Suprapubic skin (tissue), 4 donors: ENCODE measurements at regions not wholly inside any gene's neighbourhood (a gene's known extent, or its start where the extent isn't known, plus 50 kb on each side); places are given as distances from the start of the nearest gene placed in this dataset.

Source experiments
- DNase-seq, 2 donors: peaks; one replicate each; pipeline ENCODE4 v3.0.0-alpha.2; 2019; ENCODE audit warnings: low spot score in 2 of 2
- H3K27ac ChIP-seq: fragments of 200-600 bp; sonication (generic); one replicate; pipeline ENCODE4 v1.5.1; 2019
- H3K27me3 ChIP-seq: fragments of 200-600 bp; sonication (generic); one replicate; pipeline ENCODE4 v1.5.1; 2019
- H3K36me3 ChIP-seq: fragments of 200-600 bp; sonication (generic); one replicate; pipeline ENCODE4 v1.5.1; 2019
- H3K4me1 ChIP-seq: fragments of 200-600 bp; sonication (generic); one replicate; pipeline ENCODE4 v1.5.1; 2019
- H3K4me3 ChIP-seq: fragments of 200-600 bp; sonication (generic); one replicate; pipeline ENCODE4 v1.5.1; 2019; ENCODE audit warnings: mild to moderate bottlenecking
- H3K9me3 ChIP-seq: fragments of 200-600 bp; sonication (generic); one replicate; pipeline ENCODE4 v1.5.1; 2019
- EP300 ChIP-seq: sonication (generic); formaldehyde crosslinking; IDR thresholded peaks from one replicate; pipeline ENCODE4 v1.6.1; 2017; ENCODE audit warnings: antibody characterized with exemption
- POLR2A ChIP-seq, 2 donors: fragments of 450-650 bp; IDR thresholded peaks; one replicate each; pipeline ENCODE4 v1.6.1; 2017; ENCODE audit warnings: antibody characterized with exemption in 2 of 2, mild to moderate bottlenecking in 2 of 2, moderate library complexity in 2 of 2
- POLR2AphosphoS5 ChIP-seq, 3 donors: sonication (generic); formaldehyde crosslinking; IDR thresholded peaks; one replicate each; pipeline ENCODE4 v1.6.1; 2017; ENCODE audit warnings: antibody characterized with exemption in 3 of 3
- WGBS: methylation state at CpG from one replicate; pipeline ENCODE4 v1.1.5; 2018; 5-methylcytosine and 5-hydroxymethylcytosine counted together
- TF ChIP-seq, protein P1 (sequence below), 2 donors: fragments of 200-600 bp in 1 of 2; fragments of 450-650 bp in 1 of 2; sonication (generic) in 1 of 2; IDR thresholded peaks; one replicate each; pipeline ENCODE4 v1.5.1; 2016 to 2019; ENCODE audit warnings: antibody characterized with exemption in 2 of 2, mild to moderate bottlenecking in 1 of 2, moderate library complexity in 1 of 2

DNA sequence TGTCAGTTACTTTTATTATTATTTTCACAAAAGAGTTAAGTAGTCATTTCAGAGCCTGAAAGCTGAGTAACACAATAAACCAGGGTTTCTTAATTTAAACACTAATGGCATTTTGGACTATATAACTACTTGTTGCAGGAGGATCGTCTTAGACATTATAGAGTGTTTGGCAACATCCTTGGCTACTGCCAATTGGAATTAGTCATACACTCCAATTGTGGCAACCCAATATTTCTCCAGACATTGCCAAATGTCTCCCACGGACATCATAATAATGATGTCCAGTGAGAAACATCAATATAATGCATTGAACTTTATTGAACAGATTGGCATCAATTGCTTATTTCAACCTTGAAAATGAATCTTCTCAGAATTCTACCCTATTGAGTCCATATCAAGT, 441.9 kb upstream of the ADGRL4 start:
- Histone ChIP-seq H3K4me3 (no peak overlapping the region), H3K9me3 (no peaks in the 10 kb centered on the region), H3K36me3 (no peaks in the 10 kb centered on the region), H3K27ac (no peak overlapping the region), H3K4me1 (no peaks in the 10 kb centered on the region), H3K27me3 (no peaks in the 10 kb centered on the region)
- TF ChIP-seq POLR2AphosphoS5 (IDR thresholded peaks at IDR 0.05) (no peak), POLR2A (IDR thresholded peaks at IDR 0.05) (no peak), EP300 (no peak)
- DNase-seq, result no peak
- WGBS, result 71% methylated on average over 2 of the region's 2 CpGs

DNA sequence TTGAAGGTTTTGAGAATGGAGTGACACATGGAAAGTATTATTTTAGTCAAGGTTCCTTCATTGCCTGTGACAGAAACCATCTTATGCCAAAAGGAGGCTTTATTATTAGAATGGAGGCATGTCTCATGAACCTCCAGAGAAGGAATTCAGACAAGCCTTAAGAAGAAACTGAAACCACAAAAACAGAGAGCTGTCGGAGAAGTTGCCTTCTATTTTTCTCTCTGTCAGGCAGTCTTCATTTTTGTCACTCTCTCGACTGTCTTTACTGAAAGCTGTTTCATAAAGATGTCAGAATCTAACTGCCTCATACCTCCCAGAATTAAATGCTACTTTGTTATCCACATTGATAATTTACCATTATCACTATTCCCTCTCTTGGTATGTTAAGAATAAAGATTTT, 434.7 kb upstream of the ADGRL4 start:
- TF ChIP-seq POLR2AphosphoS5 (IDR thresholded peaks at IDR 0.05), result no peak
- TF ChIP-seq POLR2A (IDR thresholded peaks at IDR 0.05), result no peak
- TF ChIP-seq, protein P1, sequence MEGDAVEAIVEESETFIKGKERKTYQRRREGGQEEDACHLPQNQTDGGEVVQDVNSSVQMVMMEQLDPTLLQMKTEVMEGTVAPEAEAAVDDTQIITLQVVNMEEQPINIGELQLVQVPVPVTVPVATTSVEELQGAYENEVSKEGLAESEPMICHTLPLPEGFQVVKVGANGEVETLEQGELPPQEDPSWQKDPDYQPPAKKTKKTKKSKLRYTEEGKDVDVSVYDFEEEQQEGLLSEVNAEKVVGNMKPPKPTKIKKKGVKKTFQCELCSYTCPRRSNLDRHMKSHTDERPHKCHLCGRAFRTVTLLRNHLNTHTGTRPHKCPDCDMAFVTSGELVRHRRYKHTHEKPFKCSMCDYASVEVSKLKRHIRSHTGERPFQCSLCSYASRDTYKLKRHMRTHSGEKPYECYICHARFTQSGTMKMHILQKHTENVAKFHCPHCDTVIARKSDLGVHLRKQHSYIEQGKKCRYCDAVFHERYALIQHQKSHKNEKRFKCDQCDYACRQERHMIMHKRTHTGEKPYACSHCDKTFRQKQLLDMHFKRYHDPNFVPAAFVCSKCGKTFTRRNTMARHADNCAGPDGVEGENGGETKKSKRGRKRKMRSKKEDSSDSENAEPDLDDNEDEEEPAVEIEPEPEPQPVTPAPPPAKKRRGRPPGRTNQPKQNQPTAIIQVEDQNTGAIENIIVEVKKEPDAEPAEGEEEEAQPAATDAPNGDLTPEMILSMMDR (IDR thresholded peaks at IDR 0.05), result no peak
- no peak for TF ChIP-seq EP300
- no peak overlapping the region for H3K27ac ChIP-seq
- WGBS, result 68% methylated on average over 2 of the region's 2 CpGs
- no peak for DNase-seq
- H3K4me3 ChIP-seq, result no peak overlapping the region
- H3K36me3 ChIP-seq, result no peaks in the 10 kb centered on the region
- H3K27me3 ChIP-seq, result no peaks in the 10 kb centered on the region
- H3K4me1 ChIP-seq, result no peaks in the 10 kb centered on the region
- no peaks in the 10 kb centered on the region for H3K9me3 ChIP-seq

DNA sequence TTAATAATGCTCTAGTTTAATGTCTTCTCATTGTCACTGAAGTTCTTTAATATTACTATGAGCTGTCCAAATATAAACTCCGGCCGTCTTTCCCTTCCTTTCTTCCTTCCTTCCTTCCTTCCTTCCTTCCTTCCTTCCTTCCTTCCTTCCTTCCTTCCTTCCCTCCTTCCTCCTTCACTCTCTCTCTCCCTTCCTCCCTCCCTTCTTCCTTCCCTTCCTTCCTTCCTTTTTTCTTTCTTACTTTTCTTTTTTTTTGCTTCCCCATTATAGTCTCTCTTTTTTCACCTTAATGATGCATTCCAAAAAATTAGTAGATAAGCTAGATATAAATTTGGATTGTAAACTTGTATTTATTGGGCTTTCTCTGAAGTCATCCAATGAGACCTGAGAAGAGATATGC, 431.0 kb upstream of the ADGRL4 start:
- no peak overlapping the region for H3K27ac ChIP-seq
- H3K4me1 ChIP-seq, result no peaks in the 10 kb centered on the region
- DNase-seq, result no peak

DNA sequence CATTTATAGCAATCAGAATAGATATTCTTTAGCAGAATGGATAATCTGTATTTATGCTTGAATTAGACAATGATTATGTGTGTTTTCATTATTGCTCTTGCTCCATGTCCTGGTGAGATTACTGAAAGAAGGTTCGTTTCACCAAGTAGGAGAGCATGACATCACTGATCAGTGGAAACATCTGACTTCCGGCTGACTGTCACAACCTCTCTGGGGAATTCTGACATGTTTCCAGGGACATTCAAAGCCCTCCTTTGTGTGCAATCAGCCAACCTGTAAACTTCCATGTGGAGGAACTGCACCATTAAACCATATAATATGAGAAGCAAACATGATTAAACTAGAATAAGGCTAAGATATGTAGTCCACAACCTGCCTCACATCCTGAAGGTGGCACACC, 424.8 kb upstream of the ADGRL4 start:
- H3K27ac ChIP-seq, result no peak overlapping the region
- no peak for DNase-seq
- 51% methylated on average over 2 of the region's 2 CpGs for WGBS
- no peaks in the 10 kb centered on the region for H3K27me3 ChIP-seq
- no peak overlapping the region for H3K4me3 ChIP-seq
- H3K36me3 ChIP-seq, result no peaks in the 10 kb centered on the region
- TF ChIP-seq, protein P1 (IDR thresholded peaks at IDR 0.05), result no peak
- TF ChIP-seq EP300 (no peak), POLR2AphosphoS5 (IDR thresholded peaks at IDR 0.05) (no peak), POLR2A (IDR thresholded peaks at IDR 0.05) (no peak)
- no peaks in the 10 kb centered on the region for H3K4me1 ChIP-seq
- H3K9me3 ChIP-seq, result no peaks in the 10 kb centered on the region

More for the DNA sequence above, 431.0 kb upstream of the ADGRL4 start:
- no peaks in the 10 kb centered on the region for H3K27me3 ChIP-seq
- TF ChIP-seq, protein P1 (IDR thresholded peaks at IDR 0.05), result no peak
- TF ChIP-seq POLR2A (IDR thresholded peaks at IDR 0.05), result no peak
- no peak for TF ChIP-seq EP300
- TF ChIP-seq POLR2AphosphoS5 (IDR thresholded peaks at IDR 0.05), result no peak
- H3K9me3 ChIP-seq, result no peaks in the 10 kb centered on the region
- 74% methylated on average over 2 of the region's 2 CpGs for WGBS
- H3K4me3 ChIP-seq, result no peak overlapping the region
- no peaks in the 10 kb centered on the region for H3K36me3 ChIP-seq

DNA sequence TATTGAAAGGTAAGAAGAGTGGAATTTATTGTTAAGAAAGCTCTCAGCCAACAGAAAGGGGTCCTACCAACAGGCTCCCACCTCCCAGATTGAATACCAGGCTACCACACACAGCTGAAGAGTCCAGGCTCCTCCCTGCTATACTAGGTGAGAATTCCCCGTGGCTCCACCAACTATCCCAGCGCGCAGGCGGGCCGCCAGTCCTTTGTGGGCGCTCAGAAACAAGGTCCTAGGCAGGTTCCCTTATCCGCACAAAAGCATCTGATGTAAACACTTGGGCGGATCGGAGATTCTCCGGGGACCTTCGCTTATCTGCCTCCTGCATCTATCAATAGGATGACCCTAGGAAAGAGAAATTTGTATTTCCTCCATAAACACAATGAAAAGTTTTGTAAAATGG, 423.9 kb upstream of the ADGRL4 start:
- no peak overlapping the region for H3K4me3 ChIP-seq
- H3K27me3 ChIP-seq, result no peaks in the 10 kb centered on the region
- H3K4me1 ChIP-seq, result no peaks in the 10 kb centered on the region
- H3K36me3 ChIP-seq, result no peaks in the 10 kb centered on the region
- DNase-seq, result no peak
- TF ChIP-seq POLR2A (IDR thresholded peaks at IDR 0.05), result no peak
- TF ChIP-seq POLR2AphosphoS5 (IDR thresholded peaks at IDR 0.05), result no peak
- TF ChIP-seq EP300, result no peak
- TF ChIP-seq, protein P1 (IDR thresholded peaks at IDR 0.05), result no peak
- H3K27ac ChIP-seq, result no peak overlapping the region
- WGBS, result 85% methylated on average over 11 of the region's 11 CpGs
- no peaks in the 10 kb centered on the region for H3K9me3 ChIP-seq

DNA sequence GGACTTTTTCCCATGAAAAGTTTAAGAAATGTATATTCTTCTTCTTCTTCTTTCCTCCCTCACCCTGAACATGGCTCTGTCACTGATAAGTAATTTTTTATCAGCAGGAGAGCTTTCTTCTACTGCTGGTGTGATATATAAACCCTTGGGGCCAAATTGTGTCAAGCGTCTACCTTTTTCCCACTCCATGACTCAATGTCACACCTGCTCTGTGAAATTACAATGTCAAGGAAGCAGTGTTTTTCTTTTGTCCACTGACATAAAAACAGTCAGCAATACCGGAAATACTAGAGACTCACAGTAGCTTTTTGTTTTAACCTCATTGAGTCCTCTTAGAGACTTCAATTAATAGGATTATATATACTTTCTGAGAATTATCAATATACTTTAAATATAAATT, 416.2 kb upstream of the ADGRL4 start:
- no peak for TF ChIP-seq POLR2AphosphoS5 (IDR thresholded peaks at IDR 0.05)
- no peak for TF ChIP-seq EP300

More for the DNA sequence above, 416.2 kb upstream of the ADGRL4 start:
- Histone ChIP-seq H3K36me3 (no peaks in the 10 kb centered on the region), H3K27ac (no peak overlapping the region), H3K9me3 (no peaks in the 10 kb centered on the region), H3K4me1 (no peaks in the 10 kb centered on the region), H3K27me3 (no peaks in the 10 kb centered on the region), H3K4me3 (no peak overlapping the region)
- DNase-seq, result no peak
- whole genome bisulfite sequencing, result 51% methylated on average over 2 of the region's 2 CpGs
